ENCODE measurements at regions not wholly inside any gene's neighbourhood (a gene's known extent, or its start where the extent isn't known, plus 50 kb on each side); places are given as distances from the start of the nearest gene placed in this dataset.

GRCh38 chr17:33986566-33986965 is 268.5 kb upstream of the CCL2 start:
- H3K9me3 ChIP-seq = no peaks in the 10 kb centered on the region
- H3K4me3 ChIP-seq = no peak overlapping the region
- DNase-seq = no peak
- in situ Hi-C loops (cut with MboI; ENCODE audit: low pct_ligation_motif_present in 1 of 4, low pct_unique_long_range_greater_than_20kb in 1 of 4, low sequenced_read_pairs in 3 of 4) (no loop called here), intact Hi-C loops (cut with DNase I; ENCODE audit: low total_unique reads) (no loop called here)
- WGBS, 2 donors (ENCODE audit: low coverage in 1 of 2) = 57 to 65% methylated on average over 1 to 2 of the region's 2 CpGs
- no peak overlapping the region for H3K27ac ChIP-seq
- H3K27me3 ChIP-seq = peaks cover 5% of the 10 kb centered on the region
- TF ChIP-seq CTCF (IDR thresholded peaks at IDR 0.05) (no peak), POLR2AphosphoS5 (IDR thresholded peaks at IDR 0.05) (no peak), POLR2A (IDR thresholded peaks at IDR 0.05) (no peak), EP300 (IDR thresholded peaks at IDR 0.05; ENCODE audit: low read depth) (no peak)
- peaks cover 0 to 51% (median 17%) of the 10 kb centered on the region in 4 donors for H3K4me1 ChIP-seq
- no peaks in the 10 kb centered on the region for H3K36me3 ChIP-seq

- no peaks in the 10 kb centered on the region for H3K9me3 ChIP-seq
- 58 to 60% methylated on average over 1 to 2 of the region's 2 CpGs for WGBS, 2 donors (ENCODE audit: low coverage in 1 of 2)
- H3K27ac ChIP-seq = no peak overlapping the region
- peaks cover 0 to 45% (median 15%) of the 10 kb centered on the region in 4 donors for H3K4me1 ChIP-seq
- in situ Hi-C loops (cut with MboI; ENCODE audit: low pct_ligation_motif_present in 1 of 4, low pct_unique_long_range_greater_than_20kb in 1 of 4, low sequenced_read_pairs in 3 of 4) = no loop called here
- H3K27me3 ChIP-seq = peaks cover 5% of the 10 kb centered on the region
- TF ChIP-seq POLR2A (IDR thresholded peaks at IDR 0.05) (no peak), EP300 (IDR thresholded peaks at IDR 0.05; ENCODE audit: low read depth) (no peak), POLR2AphosphoS5 (IDR thresholded peaks at IDR 0.05) (no peak), CTCF (IDR thresholded peaks at IDR 0.05) (no peak)
- H3K36me3 ChIP-seq = no peaks in the 10 kb centered on the region
- DNase-seq = peak; percentile 20
- no peak overlapping the region for H3K4me3 ChIP-seq
- intact Hi-C loops (cut with DNase I; ENCODE audit: low total_unique reads) = no loop called here
Observed at GRCh38 chr17:33987162-33987561, 267.9 kb upstream of the CCL2 start.

- peak overlapping the region in 2 of 4 donors; percentile 3 to 24 for H3K27ac ChIP-seq
- peak; percentile 70 for DNase-seq
- in situ Hi-C loops (cut with MboI; ENCODE audit: low pct_ligation_motif_present in 1 of 4, low pct_unique_long_range_greater_than_20kb in 1 of 4, low sequenced_read_pairs in 3 of 4) (no loop called here), intact Hi-C loops (cut with DNase I; ENCODE audit: low total_unique reads) (no loop called here)
- no peaks in the 10 kb centered on the region for H3K9me3 ChIP-seq
- peaks cover 0 to 40% (median 15%) of the 10 kb centered on the region in 4 donors for H3K4me1 ChIP-seq
- H3K27me3 ChIP-seq = peaks cover 5% of the 10 kb centered on the region
- TF ChIP-seq POLR2AphosphoS5 (IDR thresholded peaks at IDR 0.05) (no peak), EP300 (IDR thresholded peaks at IDR 0.05; ENCODE audit: low read depth) (no peak), CTCF (IDR thresholded peaks at IDR 0.05) (no peak), POLR2A (IDR thresholded peaks at IDR 0.05) (no peak)
- H3K36me3 ChIP-seq = no peaks in the 10 kb centered on the region
- no peak overlapping the region for H3K4me3 ChIP-seq
- WGBS, 2 donors (ENCODE audit: low coverage in 1 of 2) = 32 to 51% methylated on average over 7 to 8 of the region's 8 CpGs
Observed at GRCh38 chr17:33989361-33990148, 265.5 kb upstream of the CCL2 start.

DNA sequence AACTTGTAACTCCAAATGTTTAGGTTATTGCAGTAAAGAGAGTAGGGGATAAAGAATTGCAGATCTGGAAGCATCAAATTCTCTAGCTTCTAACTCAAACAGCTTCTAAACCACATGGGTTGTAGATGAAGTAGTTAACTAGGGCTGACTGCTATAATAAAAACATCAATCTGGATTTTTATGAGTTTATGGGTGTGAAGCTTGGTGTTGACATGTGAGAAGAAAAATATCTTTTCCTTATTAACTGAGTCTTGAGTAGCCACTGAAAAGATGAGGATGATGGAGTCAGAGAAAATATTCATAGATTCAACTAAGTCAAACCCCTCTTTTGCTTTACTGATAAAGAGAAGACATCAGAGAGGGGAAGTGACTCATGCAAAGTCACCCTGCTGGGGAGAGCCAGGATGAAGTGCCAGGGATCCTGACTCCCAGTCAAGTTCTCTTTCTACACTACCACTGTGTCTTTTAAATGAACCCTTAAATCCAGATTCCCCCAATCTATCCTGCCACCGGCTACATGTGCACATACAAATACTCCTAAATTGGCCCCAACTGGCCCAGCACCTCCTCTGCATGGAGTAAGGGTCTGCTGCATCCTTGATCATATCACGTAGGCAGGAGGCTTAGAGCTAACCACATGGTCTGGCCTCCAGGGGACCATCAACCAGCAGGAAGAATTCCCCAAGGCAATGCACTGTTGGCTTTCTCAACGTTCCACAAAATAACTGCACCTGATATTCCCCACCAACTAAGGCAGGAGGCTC is 264.0 kb upstream of the CCL2 start:
- peaks cover 5% of the 10 kb centered on the region for H3K27me3 ChIP-seq
- H3K36me3 ChIP-seq = no peaks in the 10 kb centered on the region
- H3K4me1 ChIP-seq = peaks cover 0 to 40% (median 15%) of the 10 kb centered on the region in 4 donors
- no peak overlapping the region for H3K4me3 ChIP-seq
- WGBS, 2 donors (ENCODE audit: low coverage in 1 of 2) = 20 to 53% methylated on average over 1 to 3 of the region's 3 CpGs
- intact Hi-C loops (cut with DNase I; ENCODE audit: low total_unique reads) (no loop called here), in situ Hi-C loops (cut with MboI; ENCODE audit: low pct_ligation_motif_present in 1 of 4, low pct_unique_long_range_greater_than_20kb in 1 of 4, low sequenced_read_pairs in 3 of 4) (no loop called here)
- DNase-seq = no peak
- TF ChIP-seq EP300 (IDR thresholded peaks at IDR 0.05; ENCODE audit: low read depth) (no peak), CTCF (IDR thresholded peaks at IDR 0.05) (no peak), POLR2AphosphoS5 (IDR thresholded peaks at IDR 0.05) (no peak), POLR2A (IDR thresholded peaks at IDR 0.05) (no peak)
- no peak overlapping the region for H3K27ac ChIP-seq
- H3K9me3 ChIP-seq = no peaks in the 10 kb centered on the region

Measured in transverse colon (tissue), 4 donors.